ENCODE measurements at regions not wholly inside any gene's neighbourhood (a gene's known extent, or its start where the extent isn't known, plus 50 kb on each side); places are given as distances from the start of the nearest gene placed in this dataset.

GRCh38 chr11:115761348-115761747 lies 257.1 kb upstream of the CADM1 start:
- no peak for TF ChIP-seq CTCF (IDR thresholded peaks at IDR 0.05)
- TF ChIP-seq POLR2A (IDR thresholded peaks at IDR 0.05): no peak
- no peak for TF ChIP-seq POLR2AphosphoS5 (IDR thresholded peaks at IDR 0.05)

All from prostate gland (tissue), 2 donors.